MM.1S (cell line): ENCODE measurements at regions not wholly inside any gene's neighbourhood (a gene's known extent, or its start where the extent isn't known, plus 50 kb on each side); places are given as distances from the start of the nearest gene placed in this dataset.

Source experiments
- EZH2 ChIP-seq: fragments of 300-600 bp; sonication (generic); optimal IDR thresholded peaks from 2 replicates; pipeline ENCODE3; 2017; ENCODE audit warnings: low read depth, mild to moderate bottlenecking, antibody characterized with exemption, low read length, mixed read lengths
- TF ChIP-seq, protein P1 (sequence below): fragments of 300-600 bp; sonication (generic); IDR thresholded peaks from 2 replicates; pipeline ENCODE4 v1.5.1; 2016; ENCODE audit warnings: antibody characterized with exemption, low read length, mixed read lengths

DNA sequence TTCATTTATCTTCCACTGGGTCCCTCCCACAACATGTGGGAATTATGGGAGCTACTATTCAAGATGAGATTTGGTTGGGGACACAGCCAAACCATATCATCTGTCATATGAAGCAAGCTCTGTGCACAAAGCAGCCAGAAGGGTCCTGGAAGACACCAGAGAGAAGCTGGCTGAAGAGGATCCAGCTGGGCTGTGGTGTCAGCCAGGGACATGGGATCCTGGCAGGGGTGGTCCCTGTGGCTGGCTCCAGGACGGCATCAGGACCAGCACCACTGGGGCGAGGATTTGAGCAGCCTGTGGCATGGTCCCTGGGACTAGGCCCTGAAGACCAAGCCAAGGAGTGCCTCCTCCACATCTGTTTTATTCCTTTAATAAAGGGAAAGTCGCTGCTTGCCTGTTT, 84.8 kb upstream of the HDAC4 start:
- no peak for TF ChIP-seq EZH2
- TF ChIP-seq, protein P1, sequence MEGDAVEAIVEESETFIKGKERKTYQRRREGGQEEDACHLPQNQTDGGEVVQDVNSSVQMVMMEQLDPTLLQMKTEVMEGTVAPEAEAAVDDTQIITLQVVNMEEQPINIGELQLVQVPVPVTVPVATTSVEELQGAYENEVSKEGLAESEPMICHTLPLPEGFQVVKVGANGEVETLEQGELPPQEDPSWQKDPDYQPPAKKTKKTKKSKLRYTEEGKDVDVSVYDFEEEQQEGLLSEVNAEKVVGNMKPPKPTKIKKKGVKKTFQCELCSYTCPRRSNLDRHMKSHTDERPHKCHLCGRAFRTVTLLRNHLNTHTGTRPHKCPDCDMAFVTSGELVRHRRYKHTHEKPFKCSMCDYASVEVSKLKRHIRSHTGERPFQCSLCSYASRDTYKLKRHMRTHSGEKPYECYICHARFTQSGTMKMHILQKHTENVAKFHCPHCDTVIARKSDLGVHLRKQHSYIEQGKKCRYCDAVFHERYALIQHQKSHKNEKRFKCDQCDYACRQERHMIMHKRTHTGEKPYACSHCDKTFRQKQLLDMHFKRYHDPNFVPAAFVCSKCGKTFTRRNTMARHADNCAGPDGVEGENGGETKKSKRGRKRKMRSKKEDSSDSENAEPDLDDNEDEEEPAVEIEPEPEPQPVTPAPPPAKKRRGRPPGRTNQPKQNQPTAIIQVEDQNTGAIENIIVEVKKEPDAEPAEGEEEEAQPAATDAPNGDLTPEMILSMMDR: no peak
